H9 (cell line): ENCODE measurements at regions not wholly inside any gene's neighbourhood (a gene's known extent, or its start where the extent isn't known, plus 50 kb on each side); places are given as distances from the start of the nearest gene placed in this dataset.

Source experiments
- DNase-seq: peaks from one replicate; pipeline ENCODE4 v3.0.0-alpha.2; 2017
- H2AFZ ChIP-seq: one replicate; pipeline ENCODE4 v1.6.1; 2013; ENCODE audit warnings: mild to moderate bottlenecking, low read length, control low read depth, moderate library complexity
- H2AK5ac ChIP-seq: 2 replicates; pipeline ENCODE4 v1.6.1; 2013; ENCODE audit warnings: low read length, control low read depth, mixed read lengths; ENCODE audit not compliant: insufficient read length
- H2BK120ac ChIP-seq: one replicate; pipeline ENCODE4 v1.6.1; 2013; ENCODE audit warnings: low read depth, mild to moderate bottlenecking, low read length, control low read depth, inconsistent platforms; ENCODE audit not compliant: poor library complexity, severe bottlenecking
- H2BK12ac ChIP-seq: 2 replicates; pipeline ENCODE4 v1.6.1; 2013; ENCODE audit warnings: low read length, control low read depth, mixed read lengths, low read depth; ENCODE audit not compliant: insufficient read length
- H2BK15ac ChIP-seq: 2 replicates; pipeline ENCODE4 v1.6.1; 2013; ENCODE audit warnings: low read depth, low read length, control low read depth
- H2BK20ac ChIP-seq: one replicate; pipeline ENCODE4 v1.6.1; 2013; ENCODE audit warnings: low read depth, mild to moderate bottlenecking, low read length, control low read depth, inconsistent platforms; ENCODE audit not compliant: poor library complexity, severe bottlenecking
- H2BK5ac ChIP-seq: 2 replicates; pipeline ENCODE4 v1.6.1; 2013; ENCODE audit warnings: low read length, control low read depth, mixed read lengths; ENCODE audit not compliant: insufficient read length
- H3K14ac ChIP-seq: 2 replicates; pipeline ENCODE4 v1.6.1; 2013; ENCODE audit warnings: low read length, control low read depth; ENCODE audit not compliant: insufficient read depth
- H3K18ac ChIP-seq: 2 replicates; pipeline ENCODE4 v1.6.1; 2013; ENCODE audit warnings: low read depth, mild to moderate bottlenecking, mixed read lengths, low read length, control low read depth; ENCODE audit not compliant: insufficient read length
- H3K23ac ChIP-seq: 2 replicates; pipeline ENCODE4 v1.6.1; 2013; ENCODE audit warnings: low read length, control low read depth, mixed read lengths, low read depth; ENCODE audit not compliant: insufficient read length
- H3K23me2 ChIP-seq: 2 replicates; pipeline ENCODE4 v1.6.1; 2013; ENCODE audit warnings: low read depth, mild to moderate bottlenecking, mixed read lengths, low read length, control low read depth; ENCODE audit not compliant: insufficient read length, poor library complexity, severe bottlenecking
- H3K27ac ChIP-seq: 2 replicates; pipeline ENCODE4 v1.5.1; 2013; ENCODE audit warnings: low read length, control low read depth, mixed read lengths, low read depth; ENCODE audit not compliant: insufficient read length
- H3K27me3 ChIP-seq: 2 replicates; pipeline ENCODE4 v1.6.1; 2013; ENCODE audit warnings: low read length, control low read depth, inconsistent platforms; ENCODE audit not compliant: insufficient read depth
- H3K4ac ChIP-seq: 2 replicates; pipeline ENCODE4 v1.6.1; 2013; ENCODE audit warnings: low read depth, mild to moderate bottlenecking, control low read depth, inconsistent platforms, low read length, moderate library complexity
- H3K4me1 ChIP-seq: 2 replicates; pipeline ENCODE4 v1.6.1; 2013; ENCODE audit warnings: low read length, control low read depth, inconsistent platforms; ENCODE audit not compliant: insufficient read depth
- H3K4me2 ChIP-seq: 2 replicates; pipeline ENCODE4 v1.6.1; 2013; ENCODE audit warnings: low read length, control low read depth, mixed read lengths; ENCODE audit not compliant: insufficient read length, insufficient read depth
- H3K56ac ChIP-seq: 2 replicates; pipeline ENCODE4 v1.6.1; 2013; ENCODE audit warnings: low read depth, mild to moderate bottlenecking, mixed read lengths, low read length, control low read depth; ENCODE audit not compliant: insufficient read length
- H3K79me1 ChIP-seq: 2 replicates; pipeline ENCODE4 v1.6.1; 2013; ENCODE audit warnings: low read depth, mild to moderate bottlenecking, moderate library complexity, low read length, control low read depth, inconsistent platforms; ENCODE audit not compliant: insufficient read depth, poor library complexity, severe bottlenecking
- H3K79me2 ChIP-seq: 2 replicates; pipeline ENCODE4 v1.6.1; 2013; ENCODE audit warnings: low read length, control low read depth, inconsistent platforms; ENCODE audit not compliant: insufficient read depth
- H3K9ac ChIP-seq: 2 replicates; pipeline ENCODE4 v1.6.1; 2013; ENCODE audit warnings: low read length, control low read depth, mixed read lengths; ENCODE audit not compliant: insufficient read length; ENCODE audit errors: extremely low read depth
- H3K9me3 ChIP-seq: one replicate; pipeline ENCODE4 v1.6.1; 2013; ENCODE audit warnings: low read depth, low read length, inconsistent platforms; ENCODE audit not compliant: control insufficient read depth
- H3T11ph ChIP-seq: one replicate; pipeline ENCODE4 v1.6.1; 2013; ENCODE audit warnings: mild to moderate bottlenecking, low read length, control low read depth, inconsistent platforms
- H4K20me1 ChIP-seq: one replicate; pipeline ENCODE4 v1.6.1; 2013; ENCODE audit not compliant: control insufficient read depth, insufficient read length, insufficient read depth
- H4K5ac ChIP-seq: 2 replicates; pipeline ENCODE4 v1.6.1; 2013; ENCODE audit warnings: low read depth, mild to moderate bottlenecking, mixed read lengths, low read length, control low read depth; ENCODE audit not compliant: insufficient read length
- H4K8ac ChIP-seq: replicated peaks from 2 replicates; pipeline ENCODE4 v1.6.1; 2013; ENCODE audit warnings: low read length, control low read depth, mixed read lengths, low read depth; ENCODE audit not compliant: insufficient read length
- H4K91ac ChIP-seq: 2 replicates; pipeline ENCODE4 v1.6.1; 2013; ENCODE audit warnings: low read depth, mild to moderate bottlenecking, moderate library complexity, mixed read lengths, low read length, control low read depth; ENCODE audit not compliant: insufficient read length
- H3K27ac Mint-ChIP-seq, 3 experiments: 2 replicates in 2 of 3; 3 replicates in 1 of 3; pipeline ENCODE4 v1.8.0; 2020 to 2021; ENCODE audit warnings: mixed read lengths in 3 of 3, mild to moderate bottlenecking in 1 of 3, moderate library complexity in 1 of 3
- H3K27me3 Mint-ChIP-seq: 2 replicates; pipeline ENCODE4 v1.8.0; 2021; ENCODE audit warnings: low read depth, mild to moderate bottlenecking, moderate library complexity, mixed read lengths
- H3K36me3 Mint-ChIP-seq, 3 experiments: 2 replicates in 2 of 3; 3 replicates in 1 of 3; pipeline ENCODE4 v1.8.0; 2020 to 2021; ENCODE audit warnings: low read depth in 3 of 3, mixed read lengths in 3 of 3; ENCODE audit not compliant: insufficient read depth in 1 of 3
- H3K4me1 Mint-ChIP-seq, 2 experiments: 2 replicates each; pipeline ENCODE4 v1.8.0; 2020; ENCODE audit warnings: mixed read lengths in 2 of 2
- H3K4me3 Mint-ChIP-seq, 2 experiments: 2 replicates in 1 of 2; 3 replicates in 1 of 2; pipeline ENCODE4 v1.8.0; 2020 to 2021; ENCODE audit warnings: mild to moderate bottlenecking in 2 of 2, mixed read lengths in 2 of 2, moderate library complexity in 1 of 2
- H3K9me3 Mint-ChIP-seq, 2 experiments: 2 replicates in 1 of 2; 3 replicates in 1 of 2; pipeline ENCODE4 v1.8.0; 2020; ENCODE audit warnings: mild to moderate bottlenecking in 2 of 2, mixed read lengths in 2 of 2, moderate library complexity in 1 of 2
- WGBS: extraction: QIAGEN DNeasy Blood & Tissue Kit; methylation state at CpG from one replicate; pipeline ENCODE4 v1.1.7; 2013; ENCODE audit warnings: missing lambda C conversion rate, low lambda C conversion rate, mixed read lengths; ENCODE audit not compliant: insufficient read length; ENCODE audit errors: extremely low coverage; 5-methylcytosine and 5-hydroxymethylcytosine counted together
- TF ChIP-seq, protein P1 (sequence below): fragments of 200-600 bp; sonication (generic); conservative IDR thresholded peaks from 3 replicates; pipeline ENCODE4 v1.8.0; 2021; ENCODE audit warnings: antibody characterized with exemption, mild to moderate bottlenecking

DNA sequence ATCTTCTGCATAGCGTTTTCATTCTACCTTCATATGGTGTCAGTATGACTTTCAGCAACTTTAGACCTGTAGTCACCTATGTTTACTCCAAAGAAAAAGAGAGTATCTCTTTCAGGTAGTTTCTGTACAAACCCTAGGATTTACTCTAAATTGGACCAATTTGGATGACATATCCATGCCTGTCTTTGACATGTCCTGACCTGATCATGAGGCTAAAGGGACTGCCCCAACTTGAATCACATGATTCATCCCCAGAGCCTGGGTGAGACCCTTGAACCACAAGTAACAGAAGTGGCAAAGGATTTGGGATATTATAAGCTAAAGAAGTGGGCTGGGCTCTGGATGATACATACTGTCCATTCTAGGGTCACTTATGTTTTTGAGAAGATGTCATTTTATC is 124.5 kb upstream of the CSNK1A1L start:
- Histone ChIP-seq H3K79me2 (no peaks in the 10 kb centered on the region), H3K23me2 (no peaks in the 10 kb centered on the region), H3K27ac (no peak overlapping the region), H2BK15ac (no peak overlapping the region), H2AFZ (no peak overlapping the region), H4K91ac (no peak overlapping the region), H3K27me3 (no peaks in the 10 kb centered on the region), H3K14ac (no peak overlapping the region), H3K79me1 (no peaks in the 10 kb centered on the region), H3K4me2 (no peak overlapping the region), H3K18ac (no peak overlapping the region), H3K23ac (no peak overlapping the region), H3K9me3 (no peaks in the 10 kb centered on the region), H3K4me1 (no peaks in the 10 kb centered on the region), H4K5ac (no peak overlapping the region), H2BK120ac (no peak overlapping the region), H3K4ac (no peak overlapping the region), H4K8ac (no peak overlapping the region), H2BK5ac (no peak overlapping the region), H3K56ac (no peak overlapping the region), H2BK20ac (no peak overlapping the region), H4K20me1 (no peaks in the 10 kb centered on the region), H3T11ph (no peak overlapping the region), H2BK12ac (no peak overlapping the region), H3K9ac (no peak overlapping the region), H2AK5ac (no peak overlapping the region)
- H3K4me3 Mint-ChIP-seq, result no peak overlapping the region
- H3K9me3 Mint-ChIP-seq, result 0 out of 5 replicates have a peak, but pooled peaks cover 2 to 3% of the 10 kb centered on the region in 2 experiments
- no peaks in the 10 kb centered on the region for H3K27me3 Mint-ChIP-seq
- no peak overlapping the region for H3K27ac Mint-ChIP-seq
- H3K4me1 Mint-ChIP-seq, result no peaks in the 10 kb centered on the region
- WGBS, result no CpG with 5 or more reads among the region's 1 CpG
- DNase-seq, result no peak
- TF ChIP-seq, protein P1, sequence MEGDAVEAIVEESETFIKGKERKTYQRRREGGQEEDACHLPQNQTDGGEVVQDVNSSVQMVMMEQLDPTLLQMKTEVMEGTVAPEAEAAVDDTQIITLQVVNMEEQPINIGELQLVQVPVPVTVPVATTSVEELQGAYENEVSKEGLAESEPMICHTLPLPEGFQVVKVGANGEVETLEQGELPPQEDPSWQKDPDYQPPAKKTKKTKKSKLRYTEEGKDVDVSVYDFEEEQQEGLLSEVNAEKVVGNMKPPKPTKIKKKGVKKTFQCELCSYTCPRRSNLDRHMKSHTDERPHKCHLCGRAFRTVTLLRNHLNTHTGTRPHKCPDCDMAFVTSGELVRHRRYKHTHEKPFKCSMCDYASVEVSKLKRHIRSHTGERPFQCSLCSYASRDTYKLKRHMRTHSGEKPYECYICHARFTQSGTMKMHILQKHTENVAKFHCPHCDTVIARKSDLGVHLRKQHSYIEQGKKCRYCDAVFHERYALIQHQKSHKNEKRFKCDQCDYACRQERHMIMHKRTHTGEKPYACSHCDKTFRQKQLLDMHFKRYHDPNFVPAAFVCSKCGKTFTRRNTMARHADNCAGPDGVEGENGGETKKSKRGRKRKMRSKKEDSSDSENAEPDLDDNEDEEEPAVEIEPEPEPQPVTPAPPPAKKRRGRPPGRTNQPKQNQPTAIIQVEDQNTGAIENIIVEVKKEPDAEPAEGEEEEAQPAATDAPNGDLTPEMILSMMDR, result no peak
- no peaks in the 10 kb centered on the region; a peak in 1 of 7 replicates for H3K36me3 Mint-ChIP-seq
